ENCODE measurements at regions not wholly inside any gene's neighbourhood (a gene's known extent, or its start where the extent isn't known, plus 50 kb on each side); places are given as distances from the start of the nearest gene placed in this dataset.

DNA sequence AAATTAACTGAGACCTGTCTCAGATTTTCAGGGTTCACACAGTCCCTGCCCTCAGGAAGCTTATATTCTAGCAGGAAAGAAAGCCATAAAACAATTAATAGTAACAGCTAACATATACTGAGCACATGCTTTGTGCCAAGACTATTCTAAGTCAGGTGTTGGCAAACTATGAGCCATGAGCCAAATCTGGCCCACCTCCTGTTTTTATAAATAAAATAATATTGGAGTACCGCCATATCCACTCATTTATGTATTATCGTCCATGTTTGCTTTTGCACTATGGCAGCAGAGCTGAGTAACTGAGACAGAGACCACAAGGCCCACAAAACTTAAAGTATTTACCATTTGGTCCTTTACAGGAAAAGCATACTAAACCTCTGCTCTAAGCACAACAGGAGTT, 83.3 kb upstream of the TRIO start:
- no peak overlapping the region for H3K4me3 ChIP-seq (ENCODE audit: low read depth, low read length)
- TF ChIP-seq, protein P1, sequence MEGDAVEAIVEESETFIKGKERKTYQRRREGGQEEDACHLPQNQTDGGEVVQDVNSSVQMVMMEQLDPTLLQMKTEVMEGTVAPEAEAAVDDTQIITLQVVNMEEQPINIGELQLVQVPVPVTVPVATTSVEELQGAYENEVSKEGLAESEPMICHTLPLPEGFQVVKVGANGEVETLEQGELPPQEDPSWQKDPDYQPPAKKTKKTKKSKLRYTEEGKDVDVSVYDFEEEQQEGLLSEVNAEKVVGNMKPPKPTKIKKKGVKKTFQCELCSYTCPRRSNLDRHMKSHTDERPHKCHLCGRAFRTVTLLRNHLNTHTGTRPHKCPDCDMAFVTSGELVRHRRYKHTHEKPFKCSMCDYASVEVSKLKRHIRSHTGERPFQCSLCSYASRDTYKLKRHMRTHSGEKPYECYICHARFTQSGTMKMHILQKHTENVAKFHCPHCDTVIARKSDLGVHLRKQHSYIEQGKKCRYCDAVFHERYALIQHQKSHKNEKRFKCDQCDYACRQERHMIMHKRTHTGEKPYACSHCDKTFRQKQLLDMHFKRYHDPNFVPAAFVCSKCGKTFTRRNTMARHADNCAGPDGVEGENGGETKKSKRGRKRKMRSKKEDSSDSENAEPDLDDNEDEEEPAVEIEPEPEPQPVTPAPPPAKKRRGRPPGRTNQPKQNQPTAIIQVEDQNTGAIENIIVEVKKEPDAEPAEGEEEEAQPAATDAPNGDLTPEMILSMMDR (IDR thresholded peaks at IDR 0.05; ENCODE audit: control insufficient read depth, extremely low read depth, insufficient read depth), result no peak
- DNase-seq (ENCODE audit: low read depth), result no peak

DNA sequence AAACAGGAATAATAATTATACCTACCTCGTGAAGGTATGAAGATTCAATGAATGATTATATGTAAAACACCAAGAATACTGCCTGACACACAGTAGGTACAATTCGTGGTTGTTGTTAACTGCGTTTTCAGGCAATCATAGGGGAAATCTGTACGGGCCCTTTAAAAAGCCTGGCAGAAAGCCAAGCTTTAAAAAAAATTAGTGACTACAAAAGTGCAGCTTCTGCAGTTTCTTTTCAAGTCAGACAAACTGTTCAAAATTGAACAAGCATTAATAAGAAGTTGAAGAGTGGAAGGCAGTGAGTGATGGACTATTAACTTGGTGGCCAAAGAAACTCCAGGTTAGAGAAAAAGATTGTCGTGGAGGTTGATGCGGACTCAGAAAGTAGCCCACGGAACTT, 85.9 kb upstream of the TRIO start:
- H3K4me3 ChIP-seq (ENCODE audit: low read depth, low read length), result no peak overlapping the region
- TF ChIP-seq, protein P1 (IDR thresholded peaks at IDR 0.05; ENCODE audit: control insufficient read depth, extremely low read depth, insufficient read depth), result no peak
- no peak for DNase-seq (ENCODE audit: low read depth)

DNA sequence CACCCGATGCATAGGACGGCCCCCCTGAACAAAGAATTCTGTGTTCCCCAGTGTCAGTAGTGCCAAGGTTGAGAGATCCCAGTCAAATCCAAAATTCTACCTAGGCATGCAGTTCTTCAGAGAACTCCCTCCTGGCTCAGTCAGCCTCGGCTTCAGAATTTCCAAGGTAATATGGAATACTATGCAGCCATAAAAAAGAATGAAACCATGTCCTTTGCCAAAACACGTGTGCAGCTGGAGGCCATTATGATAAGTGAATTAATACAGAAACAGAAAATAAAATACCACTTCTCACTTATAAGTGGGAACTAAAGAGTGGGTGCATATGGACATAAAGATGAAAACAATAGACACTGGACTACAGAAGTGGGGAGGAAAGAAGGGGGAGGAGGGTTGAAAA, 87.1 kb upstream of the TRIO start:
- H3K4me3 ChIP-seq (ENCODE audit: low read depth, low read length), result no peak overlapping the region
- TF ChIP-seq, protein P1 (IDR thresholded peaks at IDR 0.05; ENCODE audit: control insufficient read depth, extremely low read depth, insufficient read depth), result no peak
- no peak for DNase-seq (ENCODE audit: low read depth)

DNA sequence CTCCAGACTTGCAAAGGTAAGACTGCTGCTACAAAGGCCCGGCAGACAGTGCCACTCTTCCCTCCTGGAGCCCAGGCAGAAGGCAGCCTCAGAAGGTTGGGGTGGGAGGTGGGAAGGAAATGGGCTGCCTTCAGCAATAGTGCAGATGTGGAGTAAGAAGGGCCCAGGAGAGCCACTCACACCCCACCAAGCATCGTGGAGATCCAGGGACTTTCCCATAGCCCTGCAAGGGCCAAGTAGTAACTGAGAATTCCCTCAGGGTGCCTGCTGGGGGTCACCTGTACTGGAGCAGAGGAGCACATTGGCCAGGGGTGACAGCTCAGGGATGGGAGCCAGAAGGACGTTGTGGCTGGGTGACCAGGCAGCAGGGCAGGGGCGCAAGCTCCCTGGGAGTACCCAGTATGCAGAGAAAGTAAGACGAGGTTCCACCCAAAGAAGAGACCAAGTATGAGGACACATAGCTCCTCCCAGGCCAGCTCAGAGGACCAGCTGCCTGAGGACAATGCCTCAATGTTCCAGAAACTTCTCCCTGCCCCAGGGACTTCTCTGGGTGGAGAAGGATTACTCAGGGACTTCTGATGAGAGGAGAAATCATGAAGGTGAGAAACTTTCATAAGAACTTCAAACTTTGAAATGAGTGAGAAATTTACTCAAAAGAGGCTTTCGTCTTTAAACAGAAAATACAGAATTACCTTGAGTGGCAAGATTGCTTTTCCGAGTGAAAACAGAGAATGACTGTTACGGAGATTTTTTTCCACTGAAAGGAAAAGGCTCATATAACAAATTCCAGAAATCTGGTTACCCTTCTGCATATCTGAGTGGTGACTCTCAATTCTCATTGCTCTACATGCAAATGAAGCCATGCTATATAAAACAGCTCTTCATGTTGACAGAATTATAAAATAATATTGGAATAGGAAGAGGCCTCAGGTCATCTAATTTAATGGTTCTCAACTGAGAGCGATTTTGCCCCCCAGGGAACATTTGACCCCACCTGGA, 87.9 kb upstream of the TRIO start:
- no peak for DNase-seq (ENCODE audit: low read depth)
- TF ChIP-seq, protein P1 (IDR thresholded peaks at IDR 0.05; ENCODE audit: control insufficient read depth, extremely low read depth, insufficient read depth), result no peak
- H3K4me3 ChIP-seq (ENCODE audit: low read depth, low read length), result no peak overlapping the region

DNA sequence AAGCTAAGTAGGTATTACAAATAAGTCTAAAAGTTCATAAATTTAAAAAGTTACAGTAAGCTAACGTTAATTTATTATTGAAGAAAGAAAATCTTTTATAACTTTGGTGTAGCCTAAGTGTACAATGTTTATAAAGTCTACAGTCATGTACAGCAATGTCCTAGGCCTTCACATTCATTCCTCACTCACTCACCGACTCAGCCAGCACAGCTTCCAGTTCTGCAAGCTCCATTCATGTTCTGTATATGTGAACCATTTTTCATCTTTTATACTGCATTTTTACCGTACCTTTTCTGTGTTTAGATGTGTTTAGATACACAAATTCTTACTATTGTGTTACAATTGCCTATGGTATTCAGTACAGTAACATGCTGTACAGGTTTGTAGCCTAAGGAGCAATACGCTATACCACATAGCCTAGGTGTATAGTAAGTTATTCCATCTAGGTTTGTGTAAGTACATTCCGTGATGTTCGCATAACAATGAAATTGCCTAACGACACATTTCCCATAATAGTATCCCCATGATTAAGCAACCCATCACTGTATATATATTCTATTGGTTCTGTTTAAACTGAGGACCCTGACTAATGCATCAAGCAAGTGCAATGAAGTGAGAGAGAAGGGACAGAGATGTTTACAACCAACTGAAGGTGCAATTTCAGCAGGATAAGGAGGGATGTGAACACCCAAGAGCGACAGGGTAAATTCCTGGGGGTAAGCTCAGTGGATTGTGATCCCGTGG, 88.9 kb upstream of the TRIO start:
- DNase-seq (ENCODE audit: low read depth), result no peak
- H3K4me3 ChIP-seq (ENCODE audit: low read depth, low read length), result no peak overlapping the region
- TF ChIP-seq, protein P1 (IDR thresholded peaks at IDR 0.05; ENCODE audit: control insufficient read depth, extremely low read depth, insufficient read depth), result no peak

DNA sequence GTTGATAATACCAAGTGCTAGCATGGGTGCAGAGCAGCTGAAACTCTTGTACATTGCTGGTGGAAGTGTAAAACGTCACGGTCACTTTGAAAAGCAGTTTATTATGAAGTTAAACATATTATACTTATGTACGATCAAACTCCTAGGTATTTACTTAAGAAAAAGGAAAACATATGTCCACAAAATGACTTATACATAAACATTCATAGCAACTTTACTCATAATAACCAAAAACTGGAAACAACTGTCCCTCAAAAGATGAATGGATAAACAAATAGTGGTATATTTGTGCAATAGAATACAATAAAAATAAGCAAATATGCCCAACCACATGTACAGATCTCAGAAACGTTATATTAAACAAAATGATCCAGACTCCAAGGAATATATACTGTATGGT, 92.3 kb upstream of the TRIO start:
- TF ChIP-seq, protein P1 (IDR thresholded peaks at IDR 0.05; ENCODE audit: control insufficient read depth, extremely low read depth, insufficient read depth), result no peak
- DNase-seq (ENCODE audit: low read depth), result no peak
- H3K4me3 ChIP-seq (ENCODE audit: low read depth, low read length), result no peak overlapping the region
